Activated CD8-positive, alpha-beta T cell treated with anti-CD3 and anti-CD28 coated beads for 36 hours (primary cell): ENCODE measurements at regions not wholly inside any gene's neighbourhood (a gene's known extent, or its start where the extent isn't known, plus 50 kb on each side); places are given as distances from the start of the nearest gene placed in this dataset.

ENCODE experiments used
- ATAC-seq: fragments of 200-7000 bp; cut with Tn5 transposase; one replicate; pipeline ENCODE4 v1.10.0; 2021; ENCODE audit warnings: mild to moderate bottlenecking, moderate library complexity
- CTCF ChIA-PET: fragments of 350-600 bp; sonication (Branson Sonifier 250); formaldehyde crosslinking; loops from one replicate; lab custom pipeline; 2021; ENCODE audit warnings: antibody characterized with exemption; lab: Charles Lee
- POLR2A ChIA-PET: fragments of 350-600 bp; sonication (Branson Sonifier 250); formaldehyde crosslinking; loops from one replicate; lab custom pipeline; 2021; ENCODE audit warnings: antibody characterized with exemption; lab: Charles Lee
- DNase-seq: peaks from one replicate; pipeline ENCODE4 v3.0.0-alpha.2; 2020
- H3K27ac Mint-ChIP-seq: one replicate; pipeline ENCODE4 v1.8.0; 2021; ENCODE audit warnings: mild to moderate bottlenecking, mixed read lengths
- H3K27me3 Mint-ChIP-seq: one replicate; pipeline ENCODE4 v1.8.0; 2021; ENCODE audit warnings: mixed read lengths
- H3K36me3 Mint-ChIP-seq: one replicate; pipeline ENCODE4 v1.8.0; 2021; ENCODE audit warnings: low read depth, mixed read lengths
- H3K4me1 Mint-ChIP-seq: one replicate; pipeline ENCODE4 v1.8.0; 2021; ENCODE audit warnings: low read depth, mixed read lengths
- H3K4me3 Mint-ChIP-seq: one replicate; pipeline ENCODE4 v1.8.0; 2021; ENCODE audit warnings: mild to moderate bottlenecking, moderate library complexity, mixed read lengths
- H3K9me3 Mint-ChIP-seq: one replicate; pipeline ENCODE4 v1.8.0; 2021; ENCODE audit warnings: mixed read lengths
- CTCF ChIP-seq: fragments of 200-600 bp; IDR thresholded peaks from one replicate; pipeline ENCODE4 v1.8.0; 2022; ENCODE audit warnings: antibody characterized with exemption, mild to moderate bottlenecking
- intact Hi-C: fragments of 100-400 bp; cut with micrococcal nuclease; formaldehyde crosslinking; loops from one replicate; pipeline ENCODE4 v1.10.0; 2022

- ChIA-PET CTCF (no interaction called here), POLR2A (no interaction called here)
- intact Hi-C loops: no loop called here
- ATAC-seq (no peak), DNase-seq (no peak)
- H3K27me3 Mint-ChIP-seq: no peaks in the 10 kb centered on the region
- H3K9me3 Mint-ChIP-seq: peaks cover 2% of the 10 kb centered on the region
- H3K4me1 Mint-ChIP-seq: no peaks in the 10 kb centered on the region
- H3K27ac Mint-ChIP-seq: no peak overlapping the region
- no peak overlapping the region for H3K4me3 Mint-ChIP-seq
- H3K36me3 Mint-ChIP-seq: no peaks in the 10 kb centered on the region
- no peak for TF ChIP-seq CTCF
These were observed 668.0 kb downstream of the BRD1 start for GRCh38 chr22:49159711-49160110.

- no peaks in the 10 kb centered on the region for H3K4me1 Mint-ChIP-seq
- H3K27ac Mint-ChIP-seq: no peak overlapping the region
- peaks cover 2% of the 10 kb centered on the region for H3K9me3 Mint-ChIP-seq
- CTCF ChIA-PET: no interaction called here
- POLR2A ChIA-PET: no interaction called here
- no peak overlapping the region for H3K4me3 Mint-ChIP-seq
- ATAC-seq (no peak), DNase-seq (no peak)
- no peaks in the 10 kb centered on the region for H3K27me3 Mint-ChIP-seq
- TF ChIP-seq CTCF: no peak
- intact Hi-C loops: no loop called here
- H3K36me3 Mint-ChIP-seq: no peaks in the 10 kb centered on the region
These were observed 668.7 kb downstream of the BRD1 start for GRCh38 chr22:49158741-49159564.

- Mint-ChIP-seq H3K9me3 (peaks cover 2% of the 10 kb centered on the region), H3K27ac (no peak overlapping the region), H3K4me1 (no peaks in the 10 kb centered on the region), H3K36me3 (no peaks in the 10 kb centered on the region), H3K4me3 (no peak overlapping the region), H3K27me3 (no peaks in the 10 kb centered on the region)
- ChIA-PET CTCF (no interaction called here), POLR2A (no interaction called here)
- no peak for DNase-seq
- ATAC-seq: no peak
- intact Hi-C loops: no loop called here
- no peak for TF ChIP-seq CTCF
These were observed 669.9 kb downstream of the BRD1 start for GRCh38 chr22:49157529-49158339.

GRCh38 chr22:49156662-49157285, 670.9 kb downstream of the BRD1 start:
- H3K27me3 Mint-ChIP-seq: no peaks in the 10 kb centered on the region
- H3K9me3 Mint-ChIP-seq: peaks cover 2% of the 10 kb centered on the region
- no peak overlapping the region for H3K4me3 Mint-ChIP-seq
- ChIA-PET POLR2A (no interaction called here), CTCF (no interaction called here)
- H3K36me3 Mint-ChIP-seq: no peaks in the 10 kb centered on the region
- H3K27ac Mint-ChIP-seq: no peak overlapping the region
- no peak for TF ChIP-seq CTCF
- intact Hi-C loops: no loop called here
- ATAC-seq (no peak), DNase-seq (no peak)
- H3K4me1 Mint-ChIP-seq: no peaks in the 10 kb centered on the region
